ENCODE measurements at regions not wholly inside any gene's neighbourhood (a gene's known extent, or its start where the extent isn't known, plus 50 kb on each side); places are given as distances from the start of the nearest gene placed in this dataset.

GRCh38 chr2:241948901-241949735 is 79.6 kb downstream of the RTP5 start:
- TF ChIP-seq, protein P1, sequence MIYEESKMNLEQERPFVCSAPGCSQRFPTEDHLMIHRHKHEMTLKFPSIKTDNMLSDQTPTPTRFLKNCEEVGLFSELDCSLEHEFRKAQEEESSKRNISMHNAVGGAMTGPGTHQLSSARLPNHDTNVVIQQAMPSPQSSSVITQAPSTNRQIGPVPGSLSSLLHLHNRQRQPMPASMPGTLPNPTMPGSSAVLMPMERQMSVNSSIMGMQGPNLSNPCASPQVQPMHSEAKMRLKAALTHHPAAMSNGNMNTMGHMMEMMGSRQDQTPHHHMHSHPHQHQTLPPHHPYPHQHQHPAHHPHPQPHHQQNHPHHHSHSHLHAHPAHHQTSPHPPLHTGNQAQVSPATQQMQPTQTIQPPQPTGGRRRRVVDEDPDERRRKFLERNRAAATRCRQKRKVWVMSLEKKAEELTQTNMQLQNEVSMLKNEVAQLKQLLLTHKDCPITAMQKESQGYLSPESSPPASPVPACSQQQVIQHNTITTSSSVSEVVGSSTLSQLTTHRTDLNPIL (CRISPR knock-in tag; IDR thresholded peaks at IDR 0.05; ENCODE audit: low read depth): no peak
- TF ChIP-seq SNAI2 (CRISPR knock-in tag; IDR thresholded peaks at IDR 0.05): no peak
- TF ChIP-seq ZFP30 (CRISPR knock-in tag; IDR thresholded peaks at IDR 0.05): no peak
- no peak for TF ChIP-seq PPARA (CRISPR knock-in tag; IDR thresholded peaks at IDR 0.05; ENCODE audit: borderline replicate concordance)
- TF ChIP-seq ISL1 (CRISPR knock-in tag; IDR thresholded peaks at IDR 0.05): no peak
- no peak for TF ChIP-seq ZFP3 (CRISPR knock-in tag; IDR thresholded peaks at IDR 0.05)
- TF ChIP-seq, protein P2, sequence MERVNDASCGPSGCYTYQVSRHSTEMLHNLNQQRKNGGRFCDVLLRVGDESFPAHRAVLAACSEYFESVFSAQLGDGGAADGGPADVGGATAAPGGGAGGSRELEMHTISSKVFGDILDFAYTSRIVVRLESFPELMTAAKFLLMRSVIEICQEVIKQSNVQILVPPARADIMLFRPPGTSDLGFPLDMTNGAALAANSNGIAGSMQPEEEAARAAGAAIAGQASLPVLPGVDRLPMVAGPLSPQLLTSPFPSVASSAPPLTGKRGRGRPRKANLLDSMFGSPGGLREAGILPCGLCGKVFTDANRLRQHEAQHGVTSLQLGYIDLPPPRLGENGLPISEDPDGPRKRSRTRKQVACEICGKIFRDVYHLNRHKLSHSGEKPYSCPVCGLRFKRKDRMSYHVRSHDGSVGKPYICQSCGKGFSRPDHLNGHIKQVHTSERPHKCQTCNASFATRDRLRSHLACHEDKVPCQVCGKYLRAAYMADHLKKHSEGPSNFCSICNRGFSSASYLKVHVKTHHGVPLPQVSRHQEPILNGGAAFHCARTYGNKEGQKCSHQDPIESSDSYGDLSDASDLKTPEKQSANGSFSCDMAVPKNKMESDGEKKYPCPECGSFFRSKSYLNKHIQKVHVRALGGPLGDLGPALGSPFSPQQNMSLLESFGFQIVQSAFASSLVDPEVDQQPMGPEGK (CRISPR knock-in tag; IDR thresholded peaks at IDR 0.05; ENCODE audit: borderline replicate concordance): no peak
- no peak for TF ChIP-seq ZC3H10 (CRISPR knock-in tag; IDR thresholded peaks at IDR 0.05)
- TF ChIP-seq ESRRG (CRISPR knock-in tag; IDR thresholded peaks at IDR 0.05): no peak
- TF ChIP-seq TCF4 (CRISPR knock-in tag; IDR thresholded peaks at IDR 0.05; ENCODE audit: borderline replicate concordance): no peak
- TF ChIP-seq, protein P3, sequence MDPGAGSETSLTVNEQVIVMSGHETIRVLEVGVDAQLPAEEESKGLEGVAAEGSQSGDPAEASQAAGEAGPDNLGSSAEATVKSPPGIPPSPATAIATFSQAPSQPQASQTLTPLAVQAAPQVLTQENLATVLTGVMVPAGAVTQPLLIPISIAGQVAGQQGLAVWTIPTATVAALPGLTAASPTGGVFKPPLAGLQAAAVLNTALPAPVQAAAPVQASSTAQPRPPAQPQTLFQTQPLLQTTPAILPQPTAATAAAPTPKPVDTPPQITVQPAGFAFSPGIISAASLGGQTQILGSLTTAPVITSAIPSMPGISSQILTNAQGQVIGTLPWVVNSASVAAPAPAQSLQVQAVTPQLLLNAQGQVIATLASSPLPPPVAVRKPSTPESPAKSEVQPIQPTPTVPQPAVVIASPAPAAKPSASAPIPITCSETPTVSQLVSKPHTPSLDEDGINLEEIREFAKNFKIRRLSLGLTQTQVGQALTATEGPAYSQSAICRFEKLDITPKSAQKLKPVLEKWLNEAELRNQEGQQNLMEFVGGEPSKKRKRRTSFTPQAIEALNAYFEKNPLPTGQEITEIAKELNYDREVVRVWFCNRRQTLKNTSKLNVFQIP (CRISPR knock-in tag; IDR thresholded peaks at IDR 0.05; ENCODE audit: borderline replicate concordance, low read depth): no peak
- TF ChIP-seq GLIS3 (CRISPR knock-in tag; IDR thresholded peaks at IDR 0.05): no peak
- TF ChIP-seq ARNTL (CRISPR knock-in tag; IDR thresholded peaks at IDR 0.05; ENCODE audit: borderline replicate concordance, low read depth): no peak
- TF ChIP-seq, protein P4, sequence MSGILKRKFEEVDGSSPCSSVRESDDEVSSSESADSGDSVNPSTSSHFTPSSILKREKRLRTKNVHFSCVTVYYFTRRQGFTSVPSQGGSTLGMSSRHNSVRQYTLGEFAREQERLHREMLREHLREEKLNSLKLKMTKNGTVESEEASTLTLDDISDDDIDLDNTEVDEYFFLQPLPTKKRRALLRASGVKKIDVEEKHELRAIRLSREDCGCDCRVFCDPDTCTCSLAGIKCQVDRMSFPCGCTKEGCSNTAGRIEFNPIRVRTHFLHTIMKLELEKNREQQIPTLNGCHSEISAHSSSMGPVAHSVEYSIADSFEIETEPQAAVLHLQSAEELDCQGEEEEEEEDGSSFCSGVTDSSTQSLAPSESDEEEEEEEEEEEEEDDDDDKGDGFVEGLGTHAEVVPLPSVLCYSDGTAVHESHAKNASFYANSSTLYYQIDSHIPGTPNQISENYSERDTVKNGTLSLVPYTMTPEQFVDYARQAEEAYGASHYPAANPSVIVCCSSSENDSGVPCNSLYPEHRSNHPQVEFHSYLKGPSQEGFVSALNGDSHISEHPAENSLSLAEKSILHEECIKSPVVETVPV (CRISPR knock-in tag; IDR thresholded peaks at IDR 0.05): no peak
- no peak for TF ChIP-seq TSHZ2 (CRISPR knock-in tag; IDR thresholded peaks at IDR 0.05)
- TF ChIP-seq ZNF565 (CRISPR knock-in tag; conservative IDR thresholded peaks at IDR 0.05; ENCODE audit: low read depth): no peak
- no peak for TF ChIP-seq TOX (CRISPR knock-in tag; IDR thresholded peaks at IDR 0.05; ENCODE audit: borderline replicate concordance)
- ATAC-seq: no peak

GRCh38 chr2:241949736-241950412 is 80.3 kb downstream of the RTP5 start:
- no peak; the same call in 2 of the 3 replicates for ATAC-seq
- TF ChIP-seq ARNTL (CRISPR knock-in tag; IDR thresholded peaks at IDR 0.05; ENCODE audit: borderline replicate concordance, low read depth) (no peak), BACH2 (CRISPR knock-in tag; IDR thresholded peaks at IDR 0.05; ENCODE audit: borderline replicate concordance) (no peak), ISL1 (CRISPR knock-in tag; IDR thresholded peaks at IDR 0.05) (no peak), TSHZ2 (CRISPR knock-in tag; IDR thresholded peaks at IDR 0.05) (no peak), ZFP30 (CRISPR knock-in tag; IDR thresholded peaks at IDR 0.05) (no peak), CSDC2 (CRISPR knock-in tag; IDR thresholded peaks at IDR 0.05) (no peak), GLIS3 (CRISPR knock-in tag; IDR thresholded peaks at IDR 0.05) (no peak), PPARA (CRISPR knock-in tag; IDR thresholded peaks at IDR 0.05; ENCODE audit: borderline replicate concordance) (no peak), ZNF8 (CRISPR knock-in tag; IDR thresholded peaks at IDR 0.05) (no peak), SNAI2 (CRISPR knock-in tag; IDR thresholded peaks at IDR 0.05) (no peak), TOX (CRISPR knock-in tag; IDR thresholded peaks at IDR 0.05; ENCODE audit: borderline replicate concordance) (no peak)
- TF ChIP-seq, protein P4 (CRISPR knock-in tag; IDR thresholded peaks at IDR 0.05): no peak
- TF ChIP-seq, protein P1 (CRISPR knock-in tag; IDR thresholded peaks at IDR 0.05; ENCODE audit: low read depth): no peak

Measured in SK-N-SH treated with all-trans-retinoic acid at 6 μM for 48 hours (cell line).